ENCODE measurements at regions not wholly inside any gene's neighbourhood (a gene's known extent, or its start where the extent isn't known, plus 50 kb on each side); places are given as distances from the start of the nearest gene placed in this dataset.

DNA sequence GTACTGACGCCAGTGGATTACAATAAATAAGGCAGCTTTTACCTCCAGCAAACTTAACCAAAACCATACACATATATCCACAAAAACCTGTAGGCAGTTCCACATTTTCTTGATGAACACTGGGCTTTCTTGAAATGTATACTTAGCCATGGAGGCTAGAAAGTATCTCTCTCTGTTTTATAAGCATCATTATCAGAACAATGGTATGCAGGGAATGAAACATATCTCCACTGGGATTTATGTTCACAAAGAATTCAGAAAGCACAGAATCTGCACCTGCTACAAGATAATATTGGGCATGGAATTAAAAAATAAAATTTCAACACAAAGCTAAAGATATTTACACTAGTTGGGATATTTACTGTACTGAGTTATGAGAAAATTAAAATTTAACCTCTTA lies 126.1 kb upstream of the RASA1 start:
- H3K9me1 ChIP-seq (ENCODE audit: insufficient read depth, low read length) = no peaks in the 10 kb centered on the region
- H3K56ac ChIP-seq (ENCODE audit: extremely low read depth, insufficient read depth, low read length) = no peak overlapping the region
- H3K4me2 ChIP-seq (ENCODE audit: low read depth, low read length) = no peak overlapping the region
- no peak overlapping the region for H2BK120ac ChIP-seq (ENCODE audit: low read depth, low read length)
- H3K4me3 ChIP-seq (ENCODE audit: insufficient read depth, low read depth, low read length) = no peak overlapping the region
- ATAC-seq (ENCODE audit: low read depth) = peak; percentile 53; the same call in 1 of the 2 replicates
- no peak overlapping the region for H4K8ac ChIP-seq (ENCODE audit: low read depth in 2 of 2, low read length in 2 of 2)
- H3K27me3 ChIP-seq (ENCODE audit: control insufficient read depth, insufficient read depth, low read length) = no peaks in the 10 kb centered on the region
- H4K5ac ChIP-seq (ENCODE audit: low read depth, low read length) = no peak overlapping the region
- H3K4ac ChIP-seq (ENCODE audit: low read depth, low read length) = no peak overlapping the region
- H3K9ac ChIP-seq (ENCODE audit: low read depth, low read length) = no peak overlapping the region
- no peak for TF ChIP-seq CEBPB (IDR thresholded peaks at IDR 0.05; ENCODE audit: low read depth, low read length)
- TF ChIP-seq, protein P1, sequence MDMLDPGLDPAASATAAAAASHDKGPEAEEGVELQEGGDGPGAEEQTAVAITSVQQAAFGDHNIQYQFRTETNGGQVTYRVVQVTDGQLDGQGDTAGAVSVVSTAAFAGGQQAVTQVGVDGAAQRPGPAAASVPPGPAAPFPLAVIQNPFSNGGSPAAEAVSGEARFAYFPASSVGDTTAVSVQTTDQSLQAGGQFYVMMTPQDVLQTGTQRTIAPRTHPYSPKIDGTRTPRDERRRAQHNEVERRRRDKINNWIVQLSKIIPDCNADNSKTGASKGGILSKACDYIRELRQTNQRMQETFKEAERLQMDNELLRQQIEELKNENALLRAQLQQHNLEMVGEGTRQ (IDR thresholded peaks at IDR 0.05; ENCODE audit: low read depth, low read length) = no peak
- TF ChIP-seq CTCF (conservative IDR thresholded peaks at IDR 0.05; ENCODE audit: low read depth, low read length) = no peak
- no peak for TF ChIP-seq MXI1 (IDR thresholded peaks at IDR 0.05; ENCODE audit: borderline replicate concordance, low read depth, low read length)
- TF ChIP-seq, protein P2, sequence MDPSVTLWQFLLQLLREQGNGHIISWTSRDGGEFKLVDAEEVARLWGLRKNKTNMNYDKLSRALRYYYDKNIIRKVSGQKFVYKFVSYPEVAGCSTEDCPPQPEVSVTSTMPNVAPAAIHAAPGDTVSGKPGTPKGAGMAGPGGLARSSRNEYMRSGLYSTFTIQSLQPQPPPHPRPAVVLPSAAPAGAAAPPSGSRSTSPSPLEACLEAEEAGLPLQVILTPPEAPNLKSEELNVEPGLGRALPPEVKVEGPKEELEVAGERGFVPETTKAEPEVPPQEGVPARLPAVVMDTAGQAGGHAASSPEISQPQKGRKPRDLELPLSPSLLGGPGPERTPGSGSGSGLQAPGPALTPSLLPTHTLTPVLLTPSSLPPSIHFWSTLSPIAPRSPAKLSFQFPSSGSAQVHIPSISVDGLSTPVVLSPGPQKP (IDR thresholded peaks at IDR 0.05; ENCODE audit: borderline replicate concordance, low read depth, low read length) = no peak
- TF ChIP-seq FOS (IDR thresholded peaks at IDR 0.05; ENCODE audit: low read depth, low read length) = no peak
- TF ChIP-seq RAD21 (IDR thresholded peaks at IDR 0.05; ENCODE audit: low read length) = no peak
- no peak for TF ChIP-seq CHD1 (IDR thresholded peaks at IDR 0.05; ENCODE audit: low read depth, low read length)
- no peak for TF ChIP-seq RCOR1 (IDR thresholded peaks at IDR 0.05; ENCODE audit: insufficient replicate concordance, low read length)
- no peak for TF ChIP-seq RFX5 (IDR thresholded peaks at IDR 0.05; ENCODE audit: low read depth, low read length)
- TF ChIP-seq POLR2A (IDR thresholded peaks at IDR 0.05; ENCODE audit: low read depth, low read length) = no peak
- H3K27ac ChIP-seq (ENCODE audit: insufficient read depth, low read length) = no peak overlapping the region
- no TSS peak for BruUV-seq (replicated peaks)
- DNase-seq = peak; percentile 37
- H3K14ac ChIP-seq (replicated peaks; ENCODE audit: low read depth, low read length) = no peak overlapping the region
- H2BK5ac ChIP-seq (ENCODE audit: low read depth, low read length, poor library complexity, severe bottlenecking) = no peak overlapping the region
- no peak overlapping the region for H2AK5ac ChIP-seq (ENCODE audit: low read depth, low read length)
- POLR2A ChIA-PET (ENCODE audit: unreplicated experiment) = interaction anchor here (0.5 kb wide), 1 partner anchor 189 kb away, joined by 4 read pairs; no protein-coding TSS in a partner anchor
- no peaks in the 10 kb centered on the region; the same call in 1 of the 2 replicates for H3K4me1 ChIP-seq (ENCODE audit: control insufficient read depth, insufficient read depth, low read length)
- H2BK20ac ChIP-seq (ENCODE audit: low read depth, low read length) = no peak overlapping the region
- H4K91ac ChIP-seq (ENCODE audit: insufficient read depth, low read depth, low read length) = no peak overlapping the region
- intact Hi-C loops (cut with micrococcal nuclease) = no loop called here
- H3K23ac ChIP-seq (ENCODE audit: low read depth, low read length) = no peak overlapping the region
- no peaks in the 10 kb centered on the region for H3K79me1 ChIP-seq (ENCODE audit: low read depth in 1 of 2, low read length in 2 of 2)
- H3K9me3 ChIP-seq (ENCODE audit: control insufficient read depth, insufficient read depth, low read length) = no peaks in the 10 kb centered on the region
- no peak overlapping the region for H2BK15ac ChIP-seq (ENCODE audit: low read depth, low read length)
- no peak overlapping the region for H2AFZ ChIP-seq (replicated peaks; ENCODE audit: low read length, poor library complexity)
- H3K18ac ChIP-seq (ENCODE audit: low read depth, low read length) = no peak overlapping the region; the same call in 1 of the 2 replicates
- in situ Hi-C loops (cut with MboI; ENCODE audit: low sequenced_read_pairs) = no loop called here
- H3K36me3 ChIP-seq (ENCODE audit: control insufficient read depth, insufficient read depth, low read length) = no peaks in the 10 kb centered on the region
- CTCF ChIA-PET = no interaction called here
- WGBS, 2 experiments (ENCODE audit: extremely low coverage in 2 of 2, insufficient read length in 1 of 2) = no CpG with 5 or more reads among the region's 1 CpG
- dilution Hi-C loops (cut with HindIII; ENCODE audit: low sequenced_read_pairs, unreplicated experiment) = no loop called here
- H4K20me1 ChIP-seq (ENCODE audit: insufficient read depth, low read length) = no peaks in the 10 kb centered on the region
- no peak overlapping the region for H2AK9ac ChIP-seq (replicated peaks; ENCODE audit: low read depth, low read length, poor library complexity)
